Heart right ventricle (tissue), 16 donors: ENCODE measurements at regions not wholly inside any gene's neighbourhood (a gene's known extent, or its start where the extent isn't known, plus 50 kb on each side); places are given as distances from the start of the nearest gene placed in this dataset.

Source experiments
- ATAC-seq, 8 donors: fragments of 200-7000 bp; cut with Tn5 transposase; one replicate each; pipeline ENCODE4 v1.9.1; 2020; ENCODE audit warnings: mild to moderate bottlenecking in 8 of 8, moderate library complexity in 8 of 8, moderate number of reproducible peaks in 1 of 8
- DNase-seq, 2 donors: peaks; one replicate each; pipeline ENCODE4 v3.0.0-alpha.2; 2020
- H3K27ac ChIP-seq, 10 donors: fragments of 200-600 bp; sonication (generic) in 2 of 10; one replicate each; pipeline versions ENCODE4 v1.5.0 to v1.8.0; 2020 to 2022; ENCODE audit warnings: mild to moderate bottlenecking in 3 of 10
- H3K27me3 ChIP-seq, 7 donors: fragments of 200-600 bp; one replicate each; pipeline ENCODE4 v1.8.0; 2021 to 2022; ENCODE audit warnings: mild to moderate bottlenecking in 2 of 7
- H3K36me3 ChIP-seq, 9 donors: fragments of 200-600 bp; sonication (generic) in 1 of 9; one replicate each; pipeline versions ENCODE4 v1.5.0 to v1.8.0; 2020 to 2022; ENCODE audit warnings: mild to moderate bottlenecking in 2 of 9
- H3K4me1 ChIP-seq, 9 donors: fragments of 200-600 bp; sonication (generic) in 1 of 9; one replicate each; pipeline versions ENCODE4 v1.5.0 to v1.8.0; 2020 to 2022; ENCODE audit warnings: mild to moderate bottlenecking in 4 of 9
- H3K4me3 ChIP-seq, 10 donors: fragments of 200-600 bp; sonication (generic) in 2 of 10; one replicate each; pipeline versions ENCODE4 v1.5.0 to v1.8.0; 2020 to 2022; ENCODE audit warnings: mild to moderate bottlenecking in 7 of 10, moderate library complexity in 2 of 10
- H3K9me3 ChIP-seq, 11 donors: fragments of 200-600 bp in 10 of 11; sonication (generic) in 2 of 11; one replicate each; pipeline versions ENCODE4 v1.5.0 to v1.8.0; 2013 to 2022; ENCODE audit warnings: mild to moderate bottlenecking in 2 of 11, control low read depth in 1 of 11, moderate library complexity in 1 of 11
- WGBS, 2 donors: extraction: QIAGEN DNeasy Blood & Tissue Kit; methylation state at CpG; one replicate each; pipeline ENCODE4 v1.1.7; 2013; ENCODE audit warnings: inconsistent platforms in 1 of 2; 5-methylcytosine and 5-hydroxymethylcytosine counted together
- intact Hi-C, 10 donors: fragments of 100-400 bp; cut with DNase I; formaldehyde crosslinking; loops; one replicate each; pipeline versions ENCODE4 v1.11.1 to v1.14.2; 2022
- TF ChIP-seq, protein P1 (sequence below), 9 donors: fragments of 200-600 bp; sonication (generic) in 2 of 9; IDR thresholded peaks; one replicate each; pipeline versions ENCODE4 v1.5.0 to v1.8.0; 2021 to 2022; ENCODE audit warnings: antibody characterized with exemption in 9 of 9, mild to moderate bottlenecking in 5 of 9, moderate library complexity in 1 of 9
- donor health status: Arrhythmogenic right ventricular cardiomyopathy.
- donor health status: ischemic (EF 13 %, LVEDD 7.1; RV severe dilation, severe dysfunction).
- donor health status: healthy with polysubstance abuse.
- donor health status: DM: no; HTN: yes; CAD: no.
- donor health status: DM: no; HTN: no; CAD: no.
- donor health status: ischemic (EF 25% LVEDD 6.9; RV normal size, moderate dysfunction).
- donor health status: ischemic (EF 25% LVEDD 5.7; RV mildly dilated, moderate dysfunction).
- donor health status: healthy.
- donor health status: DM: yes; HTN: yes; CAD: no.
- donor health status: Ischemic cardiomyopathy.
- donor health status: ischemic (EF 35%, LVEDD 5.7; RV mildly dilated, moderate dysfunction).
- donor health status: nonischemic (EF 11% LVEDD 7.7; RV severe dilation, severe dysfunction).
- donor health status: DM: yes; HTN: yes; CAD: no.
- donor health status: PGD.
- donor health status: ischemic (EF 29% LVEDD 5.4; RV normal size, mild dysfunction).
- donor health status: nonischemic (EF 23%, LVEDD 6.1; RV moderate dilation, normal function).

GRCh38 chr20:19018881-19019280 lies 193.6 kb upstream of the SLC24A3 start:
- 66 to 70% methylated on average over 5 of the region's 5 CpGs for WGBS, 2 donors
- intact Hi-C loops: no loop called here
- Histone ChIP-seq H3K4me3 (no peak overlapping the region), H3K9me3 (peaks cover 0 to 5% (median 0%) of the 10 kb centered on the region in 11 donors), H3K27ac (no peak overlapping the region), H3K27me3 (no peaks in the 10 kb centered on the region), H3K36me3 (no peaks in the 10 kb centered on the region), H3K4me1 (no peaks in the 10 kb centered on the region)
- DNase-seq (no peak), ATAC-seq (no peak)
- TF ChIP-seq, protein P1, sequence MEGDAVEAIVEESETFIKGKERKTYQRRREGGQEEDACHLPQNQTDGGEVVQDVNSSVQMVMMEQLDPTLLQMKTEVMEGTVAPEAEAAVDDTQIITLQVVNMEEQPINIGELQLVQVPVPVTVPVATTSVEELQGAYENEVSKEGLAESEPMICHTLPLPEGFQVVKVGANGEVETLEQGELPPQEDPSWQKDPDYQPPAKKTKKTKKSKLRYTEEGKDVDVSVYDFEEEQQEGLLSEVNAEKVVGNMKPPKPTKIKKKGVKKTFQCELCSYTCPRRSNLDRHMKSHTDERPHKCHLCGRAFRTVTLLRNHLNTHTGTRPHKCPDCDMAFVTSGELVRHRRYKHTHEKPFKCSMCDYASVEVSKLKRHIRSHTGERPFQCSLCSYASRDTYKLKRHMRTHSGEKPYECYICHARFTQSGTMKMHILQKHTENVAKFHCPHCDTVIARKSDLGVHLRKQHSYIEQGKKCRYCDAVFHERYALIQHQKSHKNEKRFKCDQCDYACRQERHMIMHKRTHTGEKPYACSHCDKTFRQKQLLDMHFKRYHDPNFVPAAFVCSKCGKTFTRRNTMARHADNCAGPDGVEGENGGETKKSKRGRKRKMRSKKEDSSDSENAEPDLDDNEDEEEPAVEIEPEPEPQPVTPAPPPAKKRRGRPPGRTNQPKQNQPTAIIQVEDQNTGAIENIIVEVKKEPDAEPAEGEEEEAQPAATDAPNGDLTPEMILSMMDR (IDR thresholded peaks at IDR 0.05): no peak

GRCh38 chr20:19019734-19020364 lies 192.6 kb upstream of the SLC24A3 start:
- Histone ChIP-seq H3K36me3 (no peaks in the 10 kb centered on the region), H3K27me3 (no peaks in the 10 kb centered on the region), H3K9me3 (peaks cover 0 to 5% (median 0%) of the 10 kb centered on the region in 11 donors), H3K4me1 (peaks cover 0 to under 1% (median 0%) of the 10 kb centered on the region in 9 donors), H3K27ac (peak overlapping the region in 1 of 10 donors; percentile 15), H3K4me3 (no peak overlapping the region)
- ATAC-seq (no peak), DNase-seq (no peak)
- TF ChIP-seq, protein P1 (IDR thresholded peaks at IDR 0.05): no peak
- WGBS, 2 donors: 80 to 88% methylated on average over 5 of the region's 5 CpGs
- intact Hi-C loops: no loop called here

DNA sequence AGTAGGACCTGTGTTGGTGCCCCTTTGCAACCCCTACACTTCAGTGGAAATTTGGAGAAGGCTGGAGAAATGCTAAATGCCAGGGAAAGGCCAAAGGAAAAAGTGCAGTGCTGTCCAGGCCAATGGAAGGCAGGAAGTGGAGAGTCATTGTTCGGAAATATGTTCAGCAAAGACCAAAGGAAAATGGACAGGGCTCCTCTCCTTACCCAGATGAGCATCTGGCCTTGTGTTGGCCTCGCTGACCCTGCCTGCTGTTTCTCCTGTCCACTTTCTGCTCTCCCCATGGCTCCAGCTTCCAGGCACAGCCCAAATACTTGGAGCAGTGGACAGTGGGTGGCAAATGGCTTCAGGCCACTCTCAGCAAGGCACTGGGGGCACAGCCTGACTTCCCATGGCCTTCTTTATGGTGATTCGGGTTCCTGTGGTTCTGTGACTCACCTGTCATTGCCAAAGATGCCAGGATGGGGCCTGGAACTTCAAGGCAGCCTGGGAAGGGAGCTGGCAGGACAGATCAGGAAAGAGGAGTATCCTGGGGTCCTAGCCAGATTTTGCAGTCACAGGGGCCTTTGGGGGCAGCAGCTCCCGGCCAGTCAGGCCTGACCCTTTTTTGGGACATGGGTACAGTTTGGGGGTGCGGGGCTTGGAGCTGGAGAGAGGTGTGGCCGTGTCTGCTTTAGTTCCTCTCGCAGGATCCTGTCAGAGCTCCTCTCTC lies 190.9 kb upstream of the SLC24A3 start:
- Histone ChIP-seq H3K9me3 (peaks cover 0 to 5% (median 0%) of the 10 kb centered on the region in 11 donors), H3K4me3 (no peak overlapping the region), H3K27me3 (no peaks in the 10 kb centered on the region), H3K36me3 (no peaks in the 10 kb centered on the region), H3K4me1 (peaks cover 2 to 18% (median 11%) of the 10 kb centered on the region in 9 donors), H3K27ac (no peak overlapping the region)
- intact Hi-C loops: no loop called here
- WGBS, 2 donors: 75 to 82% methylated on average over 7 of the region's 7 CpGs
- DNase-seq (no peak), ATAC-seq (no peak)
- TF ChIP-seq, protein P1 (IDR thresholded peaks at IDR 0.05): no peak

- DNase-seq: no peak
- no peak for ATAC-seq
- Histone ChIP-seq H3K4me1 (peaks cover 4 to 23% (median 16%) of the 10 kb centered on the region in 9 donors), H3K27me3 (no peaks in the 10 kb centered on the region), H3K4me3 (no peak overlapping the region), H3K36me3 (no peaks in the 10 kb centered on the region), H3K27ac (no peak overlapping the region), H3K9me3 (peaks cover 0 to 5% (median 0%) of the 10 kb centered on the region in 11 donors)
- TF ChIP-seq, protein P1 (IDR thresholded peaks at IDR 0.05): no peak
- 87% methylated on average over 8 of the region's 8 CpGs for WGBS, 2 donors
- intact Hi-C loops: no loop called here
Measured at GRCh38 chr20:19022118-19022575, 190.3 kb upstream of the SLC24A3 start.
